ENCODE measurements at regions not wholly inside any gene's neighbourhood (a gene's known extent, or its start where the extent isn't known, plus 50 kb on each side); places are given as distances from the start of the nearest gene placed in this dataset.

DNA sequence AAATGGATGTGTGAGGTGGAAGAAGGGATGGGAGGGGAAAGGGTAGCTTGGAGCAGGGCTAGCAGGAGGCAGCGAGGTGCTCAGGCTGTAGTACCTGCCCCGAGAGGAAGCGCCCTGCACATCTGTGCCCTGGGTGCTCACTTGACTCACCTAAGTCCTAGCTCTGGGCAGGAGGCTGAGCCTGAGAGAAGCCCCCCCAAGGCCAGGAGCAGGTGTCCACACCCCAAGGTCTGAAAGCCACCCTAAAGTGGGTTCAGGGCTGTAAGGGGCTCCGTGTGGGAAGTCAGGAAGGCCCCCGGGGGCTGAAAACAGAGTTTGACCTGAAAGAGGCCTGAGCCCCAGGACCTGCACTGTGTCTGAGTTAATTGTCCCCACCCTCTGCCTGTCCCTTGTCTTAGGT, 95.8 kb upstream of the PODXL start (continued):
- no peak for TF ChIP-seq MXI1 (IDR thresholded peaks at IDR 0.05; ENCODE audit: low read depth, low read length)
- TF ChIP-seq, protein P1, sequence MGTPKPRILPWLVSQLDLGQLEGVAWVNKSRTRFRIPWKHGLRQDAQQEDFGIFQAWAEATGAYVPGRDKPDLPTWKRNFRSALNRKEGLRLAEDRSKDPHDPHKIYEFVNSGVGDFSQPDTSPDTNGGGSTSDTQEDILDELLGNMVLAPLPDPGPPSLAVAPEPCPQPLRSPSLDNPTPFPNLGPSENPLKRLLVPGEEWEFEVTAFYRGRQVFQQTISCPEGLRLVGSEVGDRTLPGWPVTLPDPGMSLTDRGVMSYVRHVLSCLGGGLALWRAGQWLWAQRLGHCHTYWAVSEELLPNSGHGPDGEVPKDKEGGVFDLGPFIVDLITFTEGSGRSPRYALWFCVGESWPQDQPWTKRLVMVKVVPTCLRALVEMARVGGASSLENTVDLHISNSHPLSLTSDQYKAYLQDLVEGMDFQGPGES (IDR thresholded peaks at IDR 0.05; ENCODE audit: low read depth, low read length) = no peak
- no peak for TF ChIP-seq EZH2phosphoT487 (IDR thresholded peaks at IDR 0.05; ENCODE audit: borderline replicate concordance, low read depth)
- no peak for TF ChIP-seq EP300 (IDR thresholded peaks at IDR 0.05; ENCODE audit: borderline replicate concordance in 1 of 2, low read depth in 1 of 2, low read length in 1 of 2)

GRCh38 chr7:131649879-131650278, 93.5 kb upstream of the PODXL start:
- no peak overlapping the region for H3K9ac ChIP-seq
- no peak overlapping the region for H2AFZ ChIP-seq (ENCODE audit: low read depth)
- H3K9me2 ChIP-seq = no peaks in the 10 kb centered on the region
- H3K27ac ChIP-seq (ENCODE audit: low read depth in 2 of 2, low read length in 1 of 2) = no peak overlapping the region
- no peaks in the 10 kb centered on the region for H3K27me3 ChIP-seq (ENCODE audit: insufficient read depth)
- H3K36me3 ChIP-seq (replicated peaks in 1 of 2; ENCODE audit: control insufficient read depth in 1 of 2, insufficient read depth in 2 of 2, low read length in 1 of 2) = no peaks in the 10 kb centered on the region
- ChIA-PET POLR2A (interaction anchor here (0.6 kb wide), 1 partner anchor 9 kb away, joined by 4 read pairs; no protein-coding TSS in a partner anchor), CTCF (interaction anchor here (0.9 to 1.9 kb wide), 3 partner anchors 92 to 136 kb away, joined by 3 to 6 read pairs (median 3); no protein-coding TSS in a partner anchor)
- DNase-seq = no peak
- WGBS (ENCODE audit: low lambda C conversion rate) = 96% methylated on average over 13 of the region's 13 CpGs
- no peak overlapping the region for H3K4me3 ChIP-seq (ENCODE audit: low read depth in 2 of 2, low read length in 1 of 2)
- H3F3A ChIP-seq (replicated peaks; ENCODE audit: insufficient read depth) = peaks cover 16% of the 10 kb centered on the region
- no peak for TF ChIP-seq RAD21 (IDR thresholded peaks at IDR 0.05; ENCODE audit: low read length)
- TF ChIP-seq SIN3A (IDR thresholded peaks at IDR 0.05; ENCODE audit: borderline replicate concordance, low read depth, low read length) = no peak
- no peak for TF ChIP-seq CHD2 (IDR thresholded peaks at IDR 0.05; ENCODE audit: low read length, partially characterized antibody)
- no peak for TF ChIP-seq FOSL2 (IDR thresholded peaks at IDR 0.05; ENCODE audit: borderline replicate concordance, low read depth)
- no peak for TF ChIP-seq EP300 (IDR thresholded peaks at IDR 0.05; ENCODE audit: borderline replicate concordance in 1 of 2, low read depth in 1 of 2, low read length in 1 of 2)
- TF ChIP-seq, protein P2, sequence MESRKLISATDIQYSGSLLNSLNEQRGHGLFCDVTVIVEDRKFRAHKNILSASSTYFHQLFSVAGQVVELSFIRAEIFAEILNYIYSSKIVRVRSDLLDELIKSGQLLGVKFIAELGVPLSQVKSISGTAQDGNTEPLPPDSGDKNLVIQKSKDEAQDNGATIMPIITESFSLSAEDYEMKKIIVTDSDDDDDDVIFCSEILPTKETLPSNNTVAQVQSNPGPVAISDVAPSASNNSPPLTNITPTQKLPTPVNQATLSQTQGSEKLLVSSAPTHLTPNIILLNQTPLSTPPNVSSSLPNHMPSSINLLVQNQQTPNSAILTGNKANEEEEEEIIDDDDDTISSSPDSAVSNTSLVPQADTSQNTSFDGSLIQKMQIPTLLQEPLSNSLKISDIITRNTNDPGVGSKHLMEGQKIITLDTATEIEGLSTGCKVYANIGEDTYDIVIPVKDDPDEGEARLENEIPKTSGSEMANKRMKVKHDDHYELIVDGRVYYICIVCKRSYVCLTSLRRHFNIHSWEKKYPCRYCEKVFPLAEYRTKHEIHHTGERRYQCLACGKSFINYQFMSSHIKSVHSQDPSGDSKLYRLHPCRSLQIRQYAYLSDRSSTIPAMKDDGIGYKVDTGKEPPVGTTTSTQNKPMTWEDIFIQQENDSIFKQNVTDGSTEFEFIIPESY (IDR thresholded peaks at IDR 0.05; ENCODE audit: borderline replicate concordance, low read depth) = no peak
- TF ChIP-seq, protein P3, sequence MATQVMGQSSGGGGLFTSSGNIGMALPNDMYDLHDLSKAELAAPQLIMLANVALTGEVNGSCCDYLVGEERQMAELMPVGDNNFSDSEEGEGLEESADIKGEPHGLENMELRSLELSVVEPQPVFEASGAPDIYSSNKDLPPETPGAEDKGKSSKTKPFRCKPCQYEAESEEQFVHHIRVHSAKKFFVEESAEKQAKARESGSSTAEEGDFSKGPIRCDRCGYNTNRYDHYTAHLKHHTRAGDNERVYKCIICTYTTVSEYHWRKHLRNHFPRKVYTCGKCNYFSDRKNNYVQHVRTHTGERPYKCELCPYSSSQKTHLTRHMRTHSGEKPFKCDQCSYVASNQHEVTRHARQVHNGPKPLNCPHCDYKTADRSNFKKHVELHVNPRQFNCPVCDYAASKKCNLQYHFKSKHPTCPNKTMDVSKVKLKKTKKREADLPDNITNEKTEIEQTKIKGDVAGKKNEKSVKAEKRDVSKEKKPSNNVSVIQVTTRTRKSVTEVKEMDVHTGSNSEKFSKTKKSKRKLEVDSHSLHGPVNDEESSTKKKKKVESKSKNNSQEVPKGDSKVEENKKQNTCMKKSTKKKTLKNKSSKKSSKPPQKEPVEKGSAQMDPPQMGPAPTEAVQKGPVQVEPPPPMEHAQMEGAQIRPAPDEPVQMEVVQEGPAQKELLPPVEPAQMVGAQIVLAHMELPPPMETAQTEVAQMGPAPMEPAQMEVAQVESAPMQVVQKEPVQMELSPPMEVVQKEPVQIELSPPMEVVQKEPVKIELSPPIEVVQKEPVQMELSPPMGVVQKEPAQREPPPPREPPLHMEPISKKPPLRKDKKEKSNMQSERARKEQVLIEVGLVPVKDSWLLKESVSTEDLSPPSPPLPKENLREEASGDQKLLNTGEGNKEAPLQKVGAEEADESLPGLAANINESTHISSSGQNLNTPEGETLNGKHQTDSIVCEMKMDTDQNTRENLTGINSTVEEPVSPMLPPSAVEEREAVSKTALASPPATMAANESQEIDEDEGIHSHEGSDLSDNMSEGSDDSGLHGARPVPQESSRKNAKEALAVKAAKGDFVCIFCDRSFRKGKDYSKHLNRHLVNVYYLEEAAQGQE (IDR thresholded peaks at IDR 0.05; ENCODE audit: low read depth, low read length) = no peak
- no peak for TF ChIP-seq CTCF (IDR thresholded peaks at IDR 0.05)
- TF ChIP-seq RXRA (IDR thresholded peaks at IDR 0.05; ENCODE audit: borderline replicate concordance, low read depth) = no peak
- TF ChIP-seq NRF1 (IDR thresholded peaks at IDR 0.05; ENCODE audit: low read depth, low read length) = no peak
- no peak for TF ChIP-seq YY1 (IDR thresholded peaks at IDR 0.05; ENCODE audit: low read depth)
- TF ChIP-seq SMC3 (IDR thresholded peaks at IDR 0.05; ENCODE audit: low read depth, low read length) = no peak
- TF ChIP-seq, protein P1 (IDR thresholded peaks at IDR 0.05; ENCODE audit: low read depth, low read length) = no peak
- no peak for TF ChIP-seq FOXJ3 (CRISPR knock-in tag; IDR thresholded peaks at IDR 0.05)
- TF ChIP-seq, protein P4, sequence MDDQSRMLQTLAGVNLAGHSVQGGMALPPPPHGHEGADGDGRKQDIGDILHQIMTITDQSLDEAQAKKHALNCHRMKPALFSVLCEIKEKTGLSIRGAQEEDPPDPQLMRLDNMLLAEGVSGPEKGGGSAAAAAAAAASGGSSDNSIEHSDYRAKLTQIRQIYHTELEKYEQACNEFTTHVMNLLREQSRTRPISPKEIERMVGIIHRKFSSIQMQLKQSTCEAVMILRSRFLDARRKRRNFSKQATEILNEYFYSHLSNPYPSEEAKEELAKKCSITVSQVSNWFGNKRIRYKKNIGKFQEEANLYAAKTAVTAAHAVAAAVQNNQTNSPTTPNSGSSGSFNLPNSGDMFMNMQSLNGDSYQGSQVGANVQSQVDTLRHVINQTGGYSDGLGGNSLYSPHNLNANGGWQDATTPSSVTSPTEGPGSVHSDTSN (IDR thresholded peaks at IDR 0.05) = no peak
- no peak for TF ChIP-seq MAX (IDR thresholded peaks at IDR 0.05; ENCODE audit: low read depth)
- no peaks in the 10 kb centered on the region for H3K9me3 ChIP-seq
- peaks cover 0 to 4% of the 10 kb centered on the region in 2 experiments; a peak in 1 of 4 replicates for H3K4me1 ChIP-seq (ENCODE audit: control insufficient read depth in 1 of 2, insufficient read depth in 2 of 2, low read depth in 1 of 2, low read length in 1 of 2)
- peaks cover 9% of the 10 kb centered on the region; the same call in 1 of the 2 replicates for H3K79me2 ChIP-seq (ENCODE audit: insufficient read depth)
- H4K20me1 ChIP-seq (ENCODE audit: insufficient read depth) = no peaks in the 10 kb centered on the region
- no peak overlapping the region for H3K4me2 ChIP-seq

All from SK-N-SH (cell line).